SJCRH30 (cell line): ENCODE measurements at regions not wholly inside any gene's neighbourhood (a gene's known extent, or its start where the extent isn't known, plus 50 kb on each side); places are given as distances from the start of the nearest gene placed in this dataset.

ENCODE experiments used
- DNase-seq, 2 experiments: peaks; one replicate each; pipeline ENCODE4 v3.0.0-alpha.2; 2015 to 2020
- H3K27ac ChIP-seq: fragments of 250-450 bp; sonication (Bioruptor Pico); 2 replicates; pipeline ENCODE4 v1.5.1; 2020; ENCODE audit warnings: mild to moderate bottlenecking, moderate library complexity
- H3K27me3 ChIP-seq: fragments of 250-450 bp; sonication (Bioruptor Pico); 2 replicates; pipeline ENCODE4 v1.5.1; 2020; ENCODE audit warnings: mild to moderate bottlenecking, moderate library complexity
- H3K36me3 ChIP-seq: fragments of 250-450 bp; sonication (Bioruptor Pico); 2 replicates; pipeline ENCODE4 v1.5.1; 2020; ENCODE audit warnings: mild to moderate bottlenecking, moderate library complexity
- H3K4me1 ChIP-seq: fragments of 250-450 bp; sonication (Bioruptor Pico); 2 replicates; pipeline ENCODE4 v1.5.1; 2020; ENCODE audit warnings: mild to moderate bottlenecking, moderate library complexity
- H3K4me3 ChIP-seq: fragments of 250-450 bp; sonication (Bioruptor Pico); 2 replicates; pipeline ENCODE4 v1.5.1; 2020; ENCODE audit warnings: mild to moderate bottlenecking, moderate library complexity
- H3K9me3 ChIP-seq: fragments of 250-450 bp; sonication (Bioruptor Pico); replicated peaks from 2 replicates; pipeline ENCODE4 v1.5.1; 2020; ENCODE audit warnings: mild to moderate bottlenecking, moderate library complexity

- no peak for DNase-seq
- no peak overlapping the region for H3K4me3 ChIP-seq
- H3K27me3 ChIP-seq: no peaks in the 10 kb centered on the region
- H3K36me3 ChIP-seq: no peaks in the 10 kb centered on the region
- H3K4me1 ChIP-seq: no peaks in the 10 kb centered on the region; the same call in 1 of the 2 replicates
- H3K9me3 ChIP-seq: 0 out of 2 replicates have a peak, but pooled peaks cover 1% of the 10 kb centered on the region
- H3K27ac ChIP-seq: no peak overlapping the region
These were observed 63.3 kb upstream of the PTGFR start for GRCh38 chr1:78427506-78427905.

- Histone ChIP-seq H3K27me3 (no peaks in the 10 kb centered on the region; the same call in 1 of the 2 replicates), H3K9me3 (no peaks in the 10 kb centered on the region), H3K27ac (no peak overlapping the region), H3K4me1 (no peaks in the 10 kb centered on the region; the same call in 1 of the 2 replicates), H3K36me3 (no peaks in the 10 kb centered on the region), H3K4me3 (no peak overlapping the region)
- no peak for DNase-seq
These were observed 58.8 kb upstream of the PTGFR start for GRCh38 chr1:78432016-78432415.

GRCh38 chr1:78434351-78434750 lies 56.4 kb upstream of the PTGFR start:
- no peak for DNase-seq
- no peaks in the 10 kb centered on the region for H3K4me1 ChIP-seq
- no peak overlapping the region for H3K4me3 ChIP-seq
- H3K9me3 ChIP-seq: no peaks in the 10 kb centered on the region
- H3K36me3 ChIP-seq: no peaks in the 10 kb centered on the region
- H3K27me3 ChIP-seq: no peaks in the 10 kb centered on the region; the same call in 1 of the 2 replicates
- no peak overlapping the region for H3K27ac ChIP-seq

- Histone ChIP-seq H3K9me3 (no peaks in the 10 kb centered on the region), H3K27ac (no peak overlapping the region), H3K4me1 (no peaks in the 10 kb centered on the region), H3K36me3 (no peaks in the 10 kb centered on the region), H3K4me3 (no peak overlapping the region), H3K27me3 (no peaks in the 10 kb centered on the region; the same call in 1 of the 2 replicates)
- no peak for DNase-seq
These were observed 53.8 kb upstream of the PTGFR start for GRCh38 chr1:78436961-78437360.

DNA sequence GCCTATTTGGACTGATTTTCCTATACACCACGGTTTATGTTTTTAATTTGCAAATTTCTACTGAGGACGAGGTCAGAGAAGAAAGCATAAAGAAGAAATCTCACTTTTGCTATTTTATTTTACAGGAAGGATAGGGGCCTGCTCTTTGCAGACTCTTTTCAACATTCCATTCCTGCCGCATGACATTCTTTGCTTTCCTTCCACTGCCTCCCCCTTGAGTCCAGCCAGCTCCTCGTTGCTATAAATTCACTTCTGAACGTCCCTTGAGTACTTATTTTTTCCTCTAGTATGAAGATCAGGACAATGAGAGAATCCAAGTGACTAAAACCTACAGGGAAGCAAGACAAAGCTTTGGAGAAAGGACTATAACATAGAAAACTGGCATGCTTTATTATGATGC lies 53.4 kb upstream of the PTGFR start:
- Histone ChIP-seq H3K27ac (no peak overlapping the region), H3K9me3 (no peaks in the 10 kb centered on the region), H3K36me3 (no peaks in the 10 kb centered on the region), H3K27me3 (no peaks in the 10 kb centered on the region; the same call in 1 of the 2 replicates), H3K4me3 (no peak overlapping the region), H3K4me1 (no peaks in the 10 kb centered on the region)
- no peak for DNase-seq

DNA sequence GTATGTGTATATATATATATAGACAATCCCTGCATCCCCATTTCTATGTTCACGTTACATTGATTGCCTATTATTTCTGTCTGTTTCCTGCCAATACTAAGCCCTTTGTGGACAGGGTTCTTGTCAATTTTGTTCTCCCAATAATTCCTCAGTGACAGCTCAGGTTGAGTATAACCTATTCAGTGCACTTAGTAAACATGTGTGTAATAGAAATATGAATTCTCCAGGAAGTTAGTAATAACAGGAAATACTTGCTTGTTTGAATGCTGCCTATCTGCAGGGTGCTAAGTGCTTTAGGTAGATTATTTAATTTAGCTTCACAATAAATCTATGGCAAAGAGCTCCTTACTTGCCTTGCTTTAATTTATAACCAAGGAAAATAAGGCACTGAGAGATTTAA lies 52.8 kb upstream of the PTGFR start:
- no peaks in the 10 kb centered on the region for H3K36me3 ChIP-seq
- DNase-seq: no peak

GRCh38 chr1:78440381-78440793 lies 50.4 kb upstream of the PTGFR start:
- no peak for DNase-seq
- Histone ChIP-seq H3K36me3 (no peaks in the 10 kb centered on the region), H3K9me3 (no peaks in the 10 kb centered on the region), H3K4me3 (no peak overlapping the region), H3K27me3 (no peaks in the 10 kb centered on the region), H3K27ac (no peak overlapping the region), H3K4me1 (no peaks in the 10 kb centered on the region)

More for the DNA sequence above, 52.8 kb upstream of the PTGFR start:
- H3K4me1 ChIP-seq: no peaks in the 10 kb centered on the region
- H3K27me3 ChIP-seq: no peaks in the 10 kb centered on the region; the same call in 1 of the 2 replicates
- H3K27ac ChIP-seq: no peak overlapping the region
- H3K4me3 ChIP-seq: no peak overlapping the region
- H3K9me3 ChIP-seq: no peaks in the 10 kb centered on the region
